ENCODE measurements at regions not wholly inside any gene's neighbourhood (a gene's known extent, or its start where the extent isn't known, plus 50 kb on each side); places are given as distances from the start of the nearest gene placed in this dataset.

GRCh38 chr6:6503191-6503590 lies 85.3 kb upstream of the LY86 start:
- no peak for DNase-seq
- Histone ChIP-seq H3K4me1 (ENCODE audit: control insufficient read depth, insufficient read depth, low read length) (no peaks in the 10 kb centered on the region), H3K27ac (ENCODE audit: low read length) (no peak overlapping the region), H3K4me3 (ENCODE audit: low read length) (no peak overlapping the region), H3K9me3 (ENCODE audit: control insufficient read depth, low read length) (no peaks in the 10 kb centered on the region), H3K27me3 (ENCODE audit: control insufficient read depth, insufficient read depth) (no peaks in the 10 kb centered on the region)
- intact Hi-C loops (cut with DNase I) = no loop called here
- no peak for ATAC-seq
- WGBS = 78% methylated on average over 7 of the region's 7 CpGs

GRCh38 chr6:6505111-6505510 lies 83.4 kb upstream of the LY86 start:
- Histone ChIP-seq H3K4me1 (ENCODE audit: control insufficient read depth, insufficient read depth, low read length) (no peaks in the 10 kb centered on the region), H3K27ac (ENCODE audit: low read length) (no peak overlapping the region), H3K9me3 (ENCODE audit: control insufficient read depth, low read length) (no peaks in the 10 kb centered on the region), H3K27me3 (ENCODE audit: control insufficient read depth, insufficient read depth) (no peaks in the 10 kb centered on the region), H3K4me3 (ENCODE audit: low read length) (no peak overlapping the region)
- DNase-seq (no peak), ATAC-seq (no peak)
- 73% methylated on average over 3 of the region's 3 CpGs for WGBS
- intact Hi-C loops (cut with DNase I) = no loop called here

GRCh38 chr6:6508643-6509042 lies 79.9 kb upstream of the LY86 start:
- ATAC-seq = no peak
- WGBS = 82% methylated on average over 2 of the region's 2 CpGs
- Histone ChIP-seq H3K27ac (ENCODE audit: low read length) (no peak overlapping the region), H3K4me1 (ENCODE audit: control insufficient read depth, insufficient read depth, low read length) (no peaks in the 10 kb centered on the region), H3K27me3 (ENCODE audit: control insufficient read depth, insufficient read depth) (no peaks in the 10 kb centered on the region), H3K4me3 (ENCODE audit: low read length) (no peak overlapping the region), H3K9me3 (ENCODE audit: control insufficient read depth, low read length) (no peaks in the 10 kb centered on the region)
- no peak for DNase-seq
- intact Hi-C loops (cut with DNase I) = no loop called here

- ATAC-seq (no peak), DNase-seq (no peak)
- H3K4me3 ChIP-seq (ENCODE audit: low read length) = no peak overlapping the region
- intact Hi-C loops (cut with DNase I) = no loop called here
- no peaks in the 10 kb centered on the region for H3K27me3 ChIP-seq (ENCODE audit: control insufficient read depth, insufficient read depth)
- H3K9me3 ChIP-seq (ENCODE audit: control insufficient read depth, low read length) = no peaks in the 10 kb centered on the region
- WGBS = 83% methylated on average over 4 of the region's 4 CpGs
- H3K4me1 ChIP-seq (ENCODE audit: control insufficient read depth, insufficient read depth, low read length) = no peaks in the 10 kb centered on the region
- H3K27ac ChIP-seq (ENCODE audit: low read length) = no peak overlapping the region
Measured at GRCh38 chr6:6509284-6509683, 79.2 kb upstream of the LY86 start.

GRCh38 chr6:6512711-6513110 lies 75.8 kb upstream of the LY86 start:
- no peak for DNase-seq
- no peak for ATAC-seq
- H3K27ac ChIP-seq (ENCODE audit: low read length) = no peak overlapping the region
- intact Hi-C loops (cut with DNase I) = no loop called here
- H3K27me3 ChIP-seq (ENCODE audit: control insufficient read depth, insufficient read depth) = no peaks in the 10 kb centered on the region
- no peak overlapping the region for H3K4me3 ChIP-seq (ENCODE audit: low read length)
- H3K9me3 ChIP-seq (ENCODE audit: control insufficient read depth, low read length) = no peaks in the 10 kb centered on the region
- WGBS = 85% methylated on average over 2 of the region's 2 CpGs
- H3K4me1 ChIP-seq (ENCODE audit: control insufficient read depth, insufficient read depth, low read length) = no peaks in the 10 kb centered on the region

- DNase-seq (no peak), ATAC-seq (no peak)
- Histone ChIP-seq H3K27me3 (ENCODE audit: control insufficient read depth, insufficient read depth) (no peaks in the 10 kb centered on the region), H3K4me3 (ENCODE audit: low read length) (no peak overlapping the region), H3K4me1 (ENCODE audit: control insufficient read depth, insufficient read depth, low read length) (no peaks in the 10 kb centered on the region), H3K27ac (ENCODE audit: low read length) (no peak overlapping the region), H3K9me3 (ENCODE audit: control insufficient read depth, low read length) (no peaks in the 10 kb centered on the region)
- intact Hi-C loops (cut with DNase I) = no loop called here
- WGBS = 82% methylated on average over 15 of the region's 15 CpGs
Measured at GRCh38 chr6:6515691-6516607, 72.6 kb upstream of the LY86 start.

- Histone ChIP-seq H3K27me3 (ENCODE audit: control insufficient read depth, insufficient read depth) (no peaks in the 10 kb centered on the region), H3K4me1 (ENCODE audit: control insufficient read depth, insufficient read depth, low read length) (no peaks in the 10 kb centered on the region), H3K27ac (ENCODE audit: low read length) (no peak overlapping the region), H3K9me3 (ENCODE audit: control insufficient read depth, low read length) (no peaks in the 10 kb centered on the region), H3K4me3 (ENCODE audit: low read length) (no peak overlapping the region)
- ATAC-seq (peak in 1 of 2 donors; percentile 71), DNase-seq (peak in 2 of 3 donors; percentile 36 to 43)
- intact Hi-C loops (cut with DNase I) = no loop called here
- 51% methylated on average over 11 of the region's 11 CpGs for WGBS
Measured at GRCh38 chr6:6516666-6517458, 71.7 kb upstream of the LY86 start.

- WGBS = 47% methylated on average over 7 of the region's 7 CpGs
- H3K27me3 ChIP-seq (ENCODE audit: control insufficient read depth, insufficient read depth) = no peaks in the 10 kb centered on the region
- intact Hi-C loops (cut with DNase I) = no loop called here
- no peak for DNase-seq
- no peak for ATAC-seq
- no peak overlapping the region for H3K4me3 ChIP-seq (ENCODE audit: low read length)
- no peak overlapping the region for H3K27ac ChIP-seq (ENCODE audit: low read length)
- H3K9me3 ChIP-seq (ENCODE audit: control insufficient read depth, low read length) = no peaks in the 10 kb centered on the region
- H3K4me1 ChIP-seq (ENCODE audit: control insufficient read depth, insufficient read depth, low read length) = no peaks in the 10 kb centered on the region
Measured at GRCh38 chr6:6518631-6519427, 69.7 kb upstream of the LY86 start.

GRCh38 chr6:6521961-6522482 lies 66.5 kb upstream of the LY86 start:
- Histone ChIP-seq H3K9me3 (ENCODE audit: control insufficient read depth, low read length) (no peaks in the 10 kb centered on the region), H3K27ac (ENCODE audit: low read length) (no peak overlapping the region), H3K4me3 (ENCODE audit: low read length) (no peak overlapping the region), H3K27me3 (ENCODE audit: control insufficient read depth, insufficient read depth) (no peaks in the 10 kb centered on the region), H3K4me1 (ENCODE audit: control insufficient read depth, insufficient read depth, low read length) (no peaks in the 10 kb centered on the region)
- DNase-seq = peak in 1 of 3 donors; percentile 34
- intact Hi-C loops (cut with DNase I) = no loop called here
- WGBS = 81% methylated on average over 8 of the region's 8 CpGs
- ATAC-seq = no peak

GRCh38 chr6:6522709-6523108 lies 65.8 kb upstream of the LY86 start:
- 55% methylated on average over 5 of the region's 5 CpGs for WGBS
- no peaks in the 10 kb centered on the region for H3K27me3 ChIP-seq (ENCODE audit: control insufficient read depth, insufficient read depth)
- intact Hi-C loops (cut with DNase I) = no loop called here

More at GRCh38 chr6:6522709-6523108, 65.8 kb upstream of the LY86 start:
- H3K27ac ChIP-seq (ENCODE audit: low read length) = no peak overlapping the region
- H3K4me1 ChIP-seq (ENCODE audit: control insufficient read depth, insufficient read depth, low read length) = no peaks in the 10 kb centered on the region
- H3K4me3 ChIP-seq (ENCODE audit: low read length) = no peak overlapping the region
- H3K9me3 ChIP-seq (ENCODE audit: control insufficient read depth, low read length) = no peaks in the 10 kb centered on the region
- DNase-seq (no peak), ATAC-seq (no peak)

All from right cardiac atrium (tissue), 5 donors.